ENCODE measurements at regions not wholly inside any gene's neighbourhood (a gene's known extent, or its start where the extent isn't known, plus 50 kb on each side); places are given as distances from the start of the nearest gene placed in this dataset.

DNA sequence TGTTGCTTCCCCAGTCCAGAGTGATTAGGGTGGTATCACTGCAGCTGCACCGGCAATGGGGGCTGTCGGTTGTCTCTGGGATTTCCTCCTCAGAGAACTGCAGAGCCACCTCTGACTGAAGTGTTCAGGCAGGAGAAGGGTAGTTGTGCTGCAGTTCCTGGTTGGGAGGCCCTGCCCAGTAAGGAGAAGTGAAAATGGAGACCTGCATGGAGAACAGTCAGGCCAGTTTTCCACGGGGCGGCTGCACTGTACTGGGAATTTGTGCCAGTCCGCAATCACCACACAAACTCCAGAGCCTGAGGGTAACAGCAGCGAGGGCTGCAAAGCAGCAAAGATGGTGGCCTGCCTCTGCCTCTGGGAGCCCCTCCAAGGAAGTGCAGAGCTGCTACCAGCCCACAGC, 58.1 kb upstream of the CCDC190 start:
- TF ChIP-seq, protein P1, sequence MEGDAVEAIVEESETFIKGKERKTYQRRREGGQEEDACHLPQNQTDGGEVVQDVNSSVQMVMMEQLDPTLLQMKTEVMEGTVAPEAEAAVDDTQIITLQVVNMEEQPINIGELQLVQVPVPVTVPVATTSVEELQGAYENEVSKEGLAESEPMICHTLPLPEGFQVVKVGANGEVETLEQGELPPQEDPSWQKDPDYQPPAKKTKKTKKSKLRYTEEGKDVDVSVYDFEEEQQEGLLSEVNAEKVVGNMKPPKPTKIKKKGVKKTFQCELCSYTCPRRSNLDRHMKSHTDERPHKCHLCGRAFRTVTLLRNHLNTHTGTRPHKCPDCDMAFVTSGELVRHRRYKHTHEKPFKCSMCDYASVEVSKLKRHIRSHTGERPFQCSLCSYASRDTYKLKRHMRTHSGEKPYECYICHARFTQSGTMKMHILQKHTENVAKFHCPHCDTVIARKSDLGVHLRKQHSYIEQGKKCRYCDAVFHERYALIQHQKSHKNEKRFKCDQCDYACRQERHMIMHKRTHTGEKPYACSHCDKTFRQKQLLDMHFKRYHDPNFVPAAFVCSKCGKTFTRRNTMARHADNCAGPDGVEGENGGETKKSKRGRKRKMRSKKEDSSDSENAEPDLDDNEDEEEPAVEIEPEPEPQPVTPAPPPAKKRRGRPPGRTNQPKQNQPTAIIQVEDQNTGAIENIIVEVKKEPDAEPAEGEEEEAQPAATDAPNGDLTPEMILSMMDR (conservative IDR thresholded peaks at IDR 0.05; ENCODE audit: low read depth, low read length): no peak
- TF ChIP-seq EZH2 (IDR thresholded peaks at IDR 0.05; ENCODE audit: borderline replicate concordance, low read depth, low read length, poor library complexity, severe bottlenecking): no peak
